ENCODE measurements at regions not wholly inside any gene's neighbourhood (a gene's known extent, or its start where the extent isn't known, plus 50 kb on each side); places are given as distances from the start of the nearest gene placed in this dataset.

DNA sequence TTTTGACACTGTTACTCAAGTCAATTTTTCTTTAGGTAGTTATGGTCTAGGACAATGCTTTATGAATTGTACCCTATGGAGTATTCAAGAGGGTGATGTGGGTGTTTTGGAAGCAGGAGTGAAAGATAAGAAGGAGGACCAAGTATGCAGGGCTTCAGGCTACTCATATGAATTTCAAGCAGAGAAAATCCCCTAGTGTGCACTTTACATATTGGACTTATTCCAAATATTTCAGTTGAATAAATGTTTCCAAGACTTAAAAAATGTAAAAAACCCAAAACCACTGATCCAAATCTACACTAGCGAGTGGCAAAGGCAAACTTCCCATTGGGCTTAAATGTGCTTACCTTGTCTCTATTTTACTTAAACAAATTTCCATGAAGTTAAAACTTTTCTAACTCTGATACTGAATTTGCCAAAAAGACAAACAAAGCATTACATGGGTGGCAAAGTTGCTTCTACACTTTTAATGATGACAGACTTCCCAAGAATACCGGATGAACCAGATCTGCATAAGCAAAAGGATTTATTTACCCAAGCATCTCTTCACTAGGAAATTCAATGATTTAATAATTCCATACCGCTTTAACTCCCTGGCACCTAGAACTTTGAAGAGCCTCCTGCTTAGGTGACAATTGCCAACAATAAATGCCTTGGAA lies 1233.5 kb upstream of the NXPH2 start:
- TF ChIP-seq, protein P1, sequence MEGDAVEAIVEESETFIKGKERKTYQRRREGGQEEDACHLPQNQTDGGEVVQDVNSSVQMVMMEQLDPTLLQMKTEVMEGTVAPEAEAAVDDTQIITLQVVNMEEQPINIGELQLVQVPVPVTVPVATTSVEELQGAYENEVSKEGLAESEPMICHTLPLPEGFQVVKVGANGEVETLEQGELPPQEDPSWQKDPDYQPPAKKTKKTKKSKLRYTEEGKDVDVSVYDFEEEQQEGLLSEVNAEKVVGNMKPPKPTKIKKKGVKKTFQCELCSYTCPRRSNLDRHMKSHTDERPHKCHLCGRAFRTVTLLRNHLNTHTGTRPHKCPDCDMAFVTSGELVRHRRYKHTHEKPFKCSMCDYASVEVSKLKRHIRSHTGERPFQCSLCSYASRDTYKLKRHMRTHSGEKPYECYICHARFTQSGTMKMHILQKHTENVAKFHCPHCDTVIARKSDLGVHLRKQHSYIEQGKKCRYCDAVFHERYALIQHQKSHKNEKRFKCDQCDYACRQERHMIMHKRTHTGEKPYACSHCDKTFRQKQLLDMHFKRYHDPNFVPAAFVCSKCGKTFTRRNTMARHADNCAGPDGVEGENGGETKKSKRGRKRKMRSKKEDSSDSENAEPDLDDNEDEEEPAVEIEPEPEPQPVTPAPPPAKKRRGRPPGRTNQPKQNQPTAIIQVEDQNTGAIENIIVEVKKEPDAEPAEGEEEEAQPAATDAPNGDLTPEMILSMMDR (conservative IDR thresholded peaks at IDR 0.05; ENCODE audit: low read depth, low read length), result no peak
- TF ChIP-seq EZH2 (IDR thresholded peaks at IDR 0.05; ENCODE audit: low read length, unreplicated experiment) (no peak), EZH2phosphoT487 (IDR thresholded peaks at IDR 0.05; ENCODE audit: borderline replicate concordance, low read length) (no peak)
